NB4 (cell line): ENCODE measurements at regions not wholly inside any gene's neighbourhood (a gene's known extent, or its start where the extent isn't known, plus 50 kb on each side); places are given as distances from the start of the nearest gene placed in this dataset.

Source experiments
- POLR2A ChIP-seq: IDR thresholded peaks from 2 replicates; pipeline ENCODE4 v1.6.1; 2011; ENCODE audit warnings: mild to moderate bottlenecking; ENCODE audit not compliant: insufficient read length; ENCODE audit errors: extremely low read depth
- TF ChIP-seq, protein P1 (sequence below): IDR thresholded peaks from one replicate; pipeline ENCODE4 v1.5.1; 2012; ENCODE audit warnings: low read depth, low read length

DNA sequence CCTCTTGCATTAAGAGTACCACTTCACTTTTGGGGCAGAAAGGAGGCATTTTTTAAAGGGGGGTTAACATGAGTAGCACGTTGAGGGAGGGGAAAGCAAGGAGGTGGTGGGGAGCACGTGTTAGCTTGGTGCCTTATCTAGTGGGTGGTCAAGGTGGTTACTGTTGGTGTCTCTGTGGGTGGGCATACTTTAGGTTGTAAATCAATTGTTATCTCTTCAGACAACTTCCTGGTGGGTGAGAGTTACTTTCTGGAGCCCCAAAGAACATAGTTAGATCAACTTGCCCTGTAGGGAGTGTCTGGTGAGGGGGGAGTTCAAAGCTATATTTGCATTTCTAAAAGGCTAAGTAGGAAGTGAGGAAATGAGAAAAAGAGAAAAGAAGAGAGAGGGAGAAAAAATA is 297.7 kb upstream of the CLNK start:
- TF ChIP-seq, protein P1, sequence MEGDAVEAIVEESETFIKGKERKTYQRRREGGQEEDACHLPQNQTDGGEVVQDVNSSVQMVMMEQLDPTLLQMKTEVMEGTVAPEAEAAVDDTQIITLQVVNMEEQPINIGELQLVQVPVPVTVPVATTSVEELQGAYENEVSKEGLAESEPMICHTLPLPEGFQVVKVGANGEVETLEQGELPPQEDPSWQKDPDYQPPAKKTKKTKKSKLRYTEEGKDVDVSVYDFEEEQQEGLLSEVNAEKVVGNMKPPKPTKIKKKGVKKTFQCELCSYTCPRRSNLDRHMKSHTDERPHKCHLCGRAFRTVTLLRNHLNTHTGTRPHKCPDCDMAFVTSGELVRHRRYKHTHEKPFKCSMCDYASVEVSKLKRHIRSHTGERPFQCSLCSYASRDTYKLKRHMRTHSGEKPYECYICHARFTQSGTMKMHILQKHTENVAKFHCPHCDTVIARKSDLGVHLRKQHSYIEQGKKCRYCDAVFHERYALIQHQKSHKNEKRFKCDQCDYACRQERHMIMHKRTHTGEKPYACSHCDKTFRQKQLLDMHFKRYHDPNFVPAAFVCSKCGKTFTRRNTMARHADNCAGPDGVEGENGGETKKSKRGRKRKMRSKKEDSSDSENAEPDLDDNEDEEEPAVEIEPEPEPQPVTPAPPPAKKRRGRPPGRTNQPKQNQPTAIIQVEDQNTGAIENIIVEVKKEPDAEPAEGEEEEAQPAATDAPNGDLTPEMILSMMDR, result no peak
- no peak for TF ChIP-seq POLR2A
